ENCODE measurements at regions not wholly inside any gene's neighbourhood (a gene's known extent, or its start where the extent isn't known, plus 50 kb on each side); places are given as distances from the start of the nearest gene placed in this dataset.

- DNase-seq (ENCODE audit: low read depth in 2 of 2): no peak
These were observed 610.2 kb downstream of the ZNF385D start for GRCh38 chr3:21140785-21141184.

- DNase-seq (ENCODE audit: low read depth in 2 of 2): no peak
These were observed 612.9 kb downstream of the ZNF385D start for GRCh38 chr3:21138085-21138484.

GRCh38 chr3:21132896-21133295, 618.1 kb downstream of the ZNF385D start:
- DNase-seq (ENCODE audit: low read depth in 2 of 2): no peak

- DNase-seq (ENCODE audit: low read depth in 2 of 2): no peak
These were observed 630.2 kb downstream of the ZNF385D start for GRCh38 chr3:21120826-21121225.

- DNase-seq (ENCODE audit: low read depth in 2 of 2): no peak
These were observed 633.6 kb downstream of the ZNF385D start for GRCh38 chr3:21117370-21117769.

GRCh38 chr3:21109056-21109455, 642.0 kb downstream of the ZNF385D start:
- DNase-seq (ENCODE audit: low read depth in 2 of 2): no peak

- no peak for DNase-seq (ENCODE audit: low read depth in 2 of 2)
These were observed 645.2 kb downstream of the ZNF385D start for GRCh38 chr3:21105784-21106183.

GRCh38 chr3:21100656-21101359, 650.2 kb downstream of the ZNF385D start:
- no peak for DNase-seq (ENCODE audit: low read depth in 2 of 2)

- DNase-seq (ENCODE audit: low read depth in 2 of 2): no peak
These were observed 656.3 kb downstream of the ZNF385D start for GRCh38 chr3:21094686-21095085.

- DNase-seq (ENCODE audit: low read depth in 2 of 2): no peak
These were observed 677.4 kb downstream of the ZNF385D start for GRCh38 chr3:21073561-21073960.

GRCh38 chr3:21067031-21067813, 683.8 kb downstream of the ZNF385D start:
- no peak for DNase-seq (ENCODE audit: low read depth in 2 of 2)

GRCh38 chr3:21062831-21063294, 688.1 kb downstream of the ZNF385D start:
- DNase-seq (ENCODE audit: low read depth in 2 of 2): no peak

- no peak for DNase-seq (ENCODE audit: low read depth in 2 of 2)
These were observed 691.6 kb downstream of the ZNF385D start for GRCh38 chr3:21059404-21059803.

GRCh38 chr3:21056293-21056692, 694.7 kb downstream of the ZNF385D start:
- no peak for DNase-seq (ENCODE audit: low read depth in 2 of 2)

GRCh38 chr3:21055015-21055414, 696.0 kb downstream of the ZNF385D start:
- no peak for DNase-seq (ENCODE audit: low read depth in 2 of 2)

- DNase-seq (ENCODE audit: low read depth in 2 of 2): no peak
These were observed 696.9 kb downstream of the ZNF385D start for GRCh38 chr3:21054064-21054463.

GRCh38 chr3:21049334-21050062, 701.5 kb downstream of the ZNF385D start:
- no peak for DNase-seq (ENCODE audit: low read depth in 2 of 2)

GRCh38 chr3:21043139-21043538, 707.9 kb downstream of the ZNF385D start:
- no peak for DNase-seq (ENCODE audit: low read depth in 2 of 2)

GRCh38 chr3:21042184-21042583, 708.8 kb downstream of the ZNF385D start:
- no peak for DNase-seq (ENCODE audit: low read depth in 2 of 2)

- DNase-seq (ENCODE audit: low read depth in 2 of 2): no peak
These were observed 709.4 kb downstream of the ZNF385D start for GRCh38 chr3:21041621-21042020.

GRCh38 chr3:21036888-21037287, 714.1 kb downstream of the ZNF385D start:
- no peak for DNase-seq (ENCODE audit: low read depth in 2 of 2)

GRCh38 chr3:21028412-21028811, 722.6 kb downstream of the ZNF385D start:
- DNase-seq (ENCODE audit: low read depth in 2 of 2): no peak

All from stimulated activated CD4-positive, alpha-beta T cell treated with anti-CD3 and anti-CD28 coated beads, Interleukin-12 subunit alpha, Interleukin-12 subunit beta, amount 100 ng/mL, for 24 hours (primary cell).